HG02840 (cell line): ENCODE measurements at regions not wholly inside any gene's neighbourhood (a gene's known extent, or its start where the extent isn't known, plus 50 kb on each side); places are given as distances from the start of the nearest gene placed in this dataset.
"Not testable (repeated sequence)": the region's sequence is repeated elsewhere in the genome, so short reads cannot be mapped to it uniquely, and the experiment has no call there.

ENCODE experiments used
- ATAC-seq: cut with Tn5 transposase; IDR thresholded peaks from one replicate; pipeline ENCODE4 v1.9.1; 2021; ENCODE audit warnings: mild to moderate bottlenecking, moderate library complexity, moderate number of reproducible peaks; ENCODE audit not compliant: unreplicated experiment, low FRiP score

DNA sequence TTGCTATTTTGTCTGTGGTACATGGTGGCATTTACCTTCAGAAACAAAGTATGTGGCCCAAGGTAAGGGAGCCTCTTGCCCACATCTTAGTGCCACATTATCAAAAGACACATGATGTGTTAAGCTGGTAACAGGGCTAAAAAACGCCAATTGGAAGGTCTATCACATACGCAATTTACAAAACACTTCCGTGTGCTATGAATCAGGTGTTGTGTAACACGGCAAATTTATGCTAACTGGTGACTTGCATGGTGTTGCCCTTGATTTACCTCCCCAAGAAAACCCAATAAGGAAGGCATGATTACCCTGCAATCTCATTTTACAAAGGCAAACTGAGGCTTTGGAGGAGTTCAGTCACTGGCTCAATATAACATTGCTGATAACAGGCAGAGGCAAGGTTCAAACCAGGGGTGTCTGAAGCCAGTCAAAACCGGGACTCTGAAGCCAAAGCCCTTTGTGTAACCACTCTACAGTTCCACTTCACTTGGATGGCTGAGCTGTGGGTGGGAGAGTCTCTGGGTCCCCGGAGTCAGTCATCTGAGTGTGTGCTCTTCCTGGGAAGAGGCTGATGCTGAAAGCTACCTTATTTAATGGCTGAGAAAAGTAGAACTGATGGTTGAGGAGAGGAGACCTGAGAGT, 103.9 kb upstream of the BCL6 start:
- no peak for ATAC-seq

DNA sequence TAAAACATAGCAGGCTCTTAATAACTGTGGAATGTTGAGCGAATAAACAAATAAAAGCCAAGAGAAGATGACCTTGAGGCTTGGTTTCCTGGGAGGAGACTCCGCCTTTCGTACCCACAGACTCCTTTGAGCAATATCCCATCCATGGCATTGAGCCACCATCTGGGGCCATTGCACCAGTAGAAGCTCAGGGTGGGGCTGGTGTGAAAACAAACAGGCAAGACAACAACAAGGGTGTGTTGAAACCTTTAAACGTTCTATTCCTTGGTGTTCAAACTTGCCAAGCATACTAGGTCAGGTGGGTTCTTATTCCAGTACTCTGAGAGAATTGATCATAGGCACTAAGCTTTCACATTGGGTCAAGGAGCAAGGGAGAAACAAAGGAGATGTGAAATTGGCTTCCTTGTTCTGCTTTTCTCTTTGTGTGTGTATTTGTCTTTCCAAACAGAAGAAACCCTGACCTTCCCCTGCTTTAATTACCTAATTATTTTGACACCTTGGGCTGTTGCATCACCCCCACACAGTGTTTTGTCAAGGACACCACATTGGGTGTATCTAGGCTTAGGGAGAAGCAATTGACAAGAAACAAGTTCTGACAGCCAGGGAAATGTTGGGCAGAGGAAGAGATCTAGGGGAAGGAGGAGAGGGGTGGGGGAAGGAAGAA, 105.1 kb upstream of the BCL6 start:
- ATAC-seq, result no peak

DNA sequence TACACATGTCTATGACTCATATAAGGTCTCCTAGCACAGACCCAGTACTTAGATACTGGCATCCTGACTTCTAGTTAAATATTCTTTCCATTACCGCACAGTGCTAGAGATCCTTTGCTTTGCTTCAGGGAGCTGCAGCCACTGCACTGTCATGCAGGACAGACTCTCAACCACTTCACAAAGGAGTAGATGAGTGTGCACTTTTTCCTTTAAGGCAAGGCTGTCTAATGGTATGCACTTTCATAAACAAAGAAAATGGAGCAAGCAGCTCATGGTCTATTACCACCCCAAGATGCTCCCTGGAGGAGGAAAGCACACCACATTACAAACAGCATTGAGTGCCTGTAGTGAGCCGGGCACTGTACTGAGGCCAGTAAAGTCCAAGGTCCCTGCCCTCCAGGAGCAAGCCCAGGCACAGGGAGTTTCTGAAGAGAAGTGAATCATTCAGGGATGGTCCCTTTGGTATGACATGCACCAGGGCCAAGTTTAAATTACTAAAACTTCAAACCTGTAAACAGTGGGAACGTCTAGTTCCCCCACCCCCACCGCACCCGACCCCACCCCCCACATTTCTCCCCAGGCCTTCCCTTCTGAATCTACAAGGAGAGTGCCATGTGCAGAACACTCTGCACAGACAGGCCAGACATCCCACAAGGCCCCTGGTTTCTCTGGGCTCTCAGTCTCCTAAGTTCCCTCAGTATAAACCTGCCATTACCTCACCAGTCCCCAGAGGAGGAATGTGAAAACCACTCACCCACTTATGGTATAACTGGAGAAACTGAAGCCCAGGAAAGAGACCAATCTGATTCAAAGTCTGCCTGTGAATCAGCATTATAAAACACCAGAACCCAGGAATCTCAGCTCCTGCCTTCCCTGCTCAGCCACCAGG, 107.8 kb upstream of the BCL6 start:
- ATAC-seq, result no peak

DNA sequence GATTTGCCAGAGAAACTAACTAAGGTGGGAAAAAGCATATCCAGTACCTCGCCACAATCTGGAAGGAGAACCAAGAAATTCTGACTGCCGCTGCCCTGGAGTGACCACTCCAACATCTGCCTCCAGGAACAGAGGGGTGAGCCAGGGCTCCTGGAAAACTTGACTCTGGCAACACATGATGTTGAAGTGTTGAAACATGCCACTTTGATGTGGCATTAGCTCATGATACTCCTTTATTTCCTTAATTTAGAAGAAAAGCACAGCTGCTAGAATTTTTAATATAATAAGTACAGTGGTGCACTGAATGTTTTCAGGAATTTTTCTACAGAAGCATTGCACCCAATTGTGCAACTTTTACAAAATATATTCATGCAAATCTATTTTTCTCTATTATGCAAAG, 109.9 kb upstream of the BCL6 start:
- ATAC-seq, result no peak

DNA sequence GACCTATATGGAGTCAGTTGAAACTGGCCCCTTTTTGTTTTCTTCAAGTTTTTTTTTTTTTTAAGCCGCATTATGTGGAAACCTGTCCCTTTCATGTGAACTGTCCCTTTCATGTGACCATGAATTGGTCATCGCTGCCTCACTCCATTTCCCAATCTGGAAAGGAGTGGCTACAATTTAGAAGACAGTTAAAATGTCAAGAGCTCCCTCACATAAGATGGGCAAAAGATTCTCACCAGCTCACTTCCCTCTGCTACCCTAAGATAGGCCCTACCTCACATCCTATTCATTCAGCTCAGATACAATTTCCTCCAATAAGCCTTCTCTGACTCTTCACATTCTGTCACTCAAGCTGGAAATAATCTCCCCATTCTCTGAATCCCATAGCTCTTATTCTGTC, 111.3 kb upstream of the BCL6 start:
- ATAC-seq, result no peak

DNA sequence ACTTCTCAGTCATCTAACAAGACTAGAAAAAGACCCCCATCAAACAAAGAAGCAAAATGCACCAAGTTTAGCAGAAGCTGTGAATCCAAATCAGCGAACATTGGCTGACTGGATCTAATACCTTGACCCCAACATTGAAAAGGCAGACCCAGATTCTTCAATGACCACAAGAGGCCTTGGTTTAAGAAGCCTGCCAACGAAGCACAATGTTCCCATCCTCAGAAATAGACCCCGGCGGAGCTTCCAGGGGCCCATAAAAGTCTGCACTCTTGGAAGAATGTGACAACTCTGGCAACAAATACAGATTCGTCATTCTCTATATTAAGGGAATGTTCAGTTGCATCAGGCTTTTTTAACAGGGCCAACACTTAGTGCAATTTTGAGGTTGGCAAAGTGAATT, 112.8 kb upstream of the BCL6 start:
- ATAC-seq, result no peak

DNA sequence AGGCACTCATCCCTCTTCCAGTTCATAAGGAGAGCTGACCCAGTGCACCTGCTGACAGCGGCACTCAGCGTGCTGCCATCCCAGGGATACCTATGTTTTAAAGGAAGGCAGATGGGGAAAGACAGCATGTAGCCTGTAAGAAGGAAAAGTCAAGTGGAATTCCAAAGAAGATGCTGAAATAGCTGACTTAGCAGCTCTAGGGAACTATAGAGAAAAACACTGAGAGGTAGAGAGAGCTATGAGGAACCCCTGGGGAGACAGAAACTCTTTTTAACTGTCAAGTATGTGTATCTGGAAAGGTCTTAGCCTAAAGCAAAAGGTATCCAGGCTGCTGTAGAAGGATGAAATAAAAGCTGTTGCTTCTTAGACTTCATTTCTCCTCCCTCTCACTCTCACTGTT, 113.4 kb upstream of the BCL6 start:
- no peak for ATAC-seq

DNA sequence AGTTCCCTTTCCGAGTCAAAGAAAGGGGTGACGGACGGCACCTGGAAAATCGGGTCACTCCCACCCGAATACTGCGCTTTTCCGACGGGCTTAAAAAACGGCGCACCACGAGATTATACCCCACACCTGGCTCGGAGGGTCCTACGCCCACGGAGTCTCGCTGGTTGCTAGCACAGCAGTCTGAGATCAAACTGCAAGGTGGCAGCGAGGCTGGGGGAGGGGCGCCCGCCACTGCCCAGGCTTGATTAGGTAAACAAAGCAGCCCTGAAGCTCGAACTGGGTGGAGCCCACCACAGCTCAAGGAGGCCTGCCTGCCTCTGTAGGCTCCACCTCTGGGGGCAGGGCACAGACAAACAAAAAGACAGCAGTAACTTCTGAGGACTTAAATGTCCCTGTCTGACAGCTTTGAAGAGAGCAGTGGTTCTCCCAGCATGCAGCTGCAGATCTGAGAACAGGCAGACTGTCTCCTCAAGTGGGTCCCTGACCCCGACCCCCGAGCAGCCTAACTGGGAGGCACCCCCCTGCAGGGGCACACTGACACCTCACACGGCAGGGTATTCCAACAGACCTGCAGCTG, 117.5 kb upstream of the BCL6 start:
- not testable (repeated sequence) for ATAC-seq

DNA sequence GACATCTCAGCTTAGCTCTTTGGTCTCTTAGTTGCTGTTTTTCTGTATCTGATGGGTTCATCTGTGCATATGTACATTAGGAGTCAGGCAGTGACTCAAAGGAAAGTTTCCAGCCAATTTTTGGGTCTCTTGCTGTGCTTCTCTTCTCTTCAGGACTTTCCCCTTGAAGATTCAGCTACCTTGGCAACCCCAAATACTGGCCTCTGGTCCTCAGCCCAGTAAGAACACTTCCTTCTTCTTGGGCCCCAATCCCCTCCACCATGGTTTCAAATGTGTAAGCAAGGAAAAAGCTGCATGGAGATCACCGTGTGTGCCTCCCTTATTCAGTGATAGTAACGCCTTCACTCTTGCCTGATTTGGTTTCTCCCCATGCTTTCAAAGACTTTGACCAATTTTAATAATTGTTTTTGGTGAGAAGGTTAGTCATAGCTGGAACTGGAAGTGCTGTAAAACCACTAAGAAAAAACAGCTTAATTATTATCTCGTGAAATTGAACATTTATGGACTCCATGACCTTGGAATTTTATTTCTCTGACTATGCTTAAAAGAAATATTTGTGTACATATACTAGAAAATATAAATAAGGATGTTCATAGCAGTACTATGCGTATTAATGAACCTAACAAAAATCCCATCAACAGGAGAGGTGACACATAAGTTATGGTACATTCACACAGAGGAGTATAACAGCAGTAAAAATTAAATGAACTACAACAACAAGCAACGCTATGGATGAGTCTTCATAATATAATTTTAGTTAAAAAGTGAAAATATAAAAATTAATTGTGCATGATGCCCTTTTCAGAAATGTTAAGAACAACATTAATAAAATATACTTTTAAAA, 125.3 kb upstream of the BCL6 start:
- ATAC-seq, result no peak

DNA sequence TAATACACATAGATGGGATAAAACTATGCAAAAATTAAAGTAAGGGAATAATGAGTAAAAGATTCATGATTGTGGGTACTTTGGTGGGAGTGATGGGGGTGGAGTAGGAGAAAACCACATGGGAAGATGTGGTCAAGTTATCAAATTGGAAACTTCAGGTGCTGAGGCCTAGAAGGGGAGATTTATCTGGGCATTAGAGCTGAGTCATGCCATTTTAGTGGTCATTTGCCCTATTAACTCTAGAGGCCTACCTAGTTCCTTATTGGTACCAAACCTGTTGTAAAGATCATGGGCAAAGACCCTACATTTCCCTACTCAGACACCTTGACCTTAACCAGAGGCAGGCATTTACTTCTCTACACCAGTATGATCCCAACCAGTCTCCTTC, 125.9 kb upstream of the BCL6 start:
- ATAC-seq, result no peak

DNA sequence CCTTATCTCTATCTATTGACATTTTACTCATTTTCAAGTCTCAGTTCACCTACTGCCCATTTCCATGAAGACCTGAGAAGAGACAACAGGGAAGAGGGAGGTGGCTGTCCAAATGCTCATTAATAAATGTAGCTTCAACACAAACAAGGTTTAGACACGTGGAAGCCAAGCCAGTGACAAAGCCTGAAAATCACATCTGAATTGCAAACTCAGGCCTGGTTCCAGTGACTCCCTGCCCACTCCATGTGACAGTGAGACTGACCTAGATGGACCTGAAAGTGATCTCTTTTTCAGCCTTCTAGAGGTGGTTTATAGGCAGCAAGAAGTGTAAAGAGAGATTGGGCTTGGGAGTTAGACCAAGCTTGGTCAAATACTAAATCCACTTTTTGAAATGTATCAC, 126.6 kb upstream of the BCL6 start:
- ATAC-seq, result no peak

DNA sequence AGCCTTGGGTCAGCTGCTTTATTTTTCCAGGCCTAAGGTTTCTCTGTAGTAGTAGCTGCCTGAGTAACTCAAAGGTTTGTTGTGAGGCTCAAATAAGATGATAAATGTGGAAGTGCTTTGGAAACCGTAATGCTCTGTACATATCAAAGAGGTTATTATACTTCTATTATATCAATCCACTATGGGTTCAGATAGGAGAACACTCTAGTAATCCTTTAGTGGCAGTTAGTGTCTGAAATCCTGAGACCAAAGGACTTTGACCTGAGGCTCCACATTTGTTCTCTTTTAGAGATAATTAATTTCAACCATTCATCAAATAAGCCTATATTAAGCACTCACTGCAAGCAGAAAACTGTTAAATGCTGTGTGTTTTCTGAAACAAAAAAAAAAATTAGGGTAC, 128.6 kb upstream of the BCL6 start:
- no peak for ATAC-seq

DNA sequence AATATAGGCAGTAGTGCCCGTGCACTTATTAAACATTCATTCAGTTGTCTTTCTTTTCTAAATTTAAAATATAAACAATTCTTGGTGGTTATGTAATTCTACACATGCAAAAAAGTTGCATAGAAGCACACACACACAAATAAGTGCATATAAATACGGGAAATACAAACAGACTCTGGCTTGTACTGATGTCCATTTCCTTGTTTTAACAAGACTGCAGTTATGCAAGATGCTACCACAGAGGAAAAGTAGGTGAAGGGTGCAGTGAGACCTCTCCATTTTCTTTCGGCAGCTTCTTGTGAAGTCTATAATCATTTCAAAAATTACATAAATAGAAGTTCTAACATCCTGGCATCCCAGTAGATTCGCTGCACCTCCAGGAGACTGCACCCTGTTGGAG, 130.6 kb upstream of the BCL6 start:
- no peak for ATAC-seq

DNA sequence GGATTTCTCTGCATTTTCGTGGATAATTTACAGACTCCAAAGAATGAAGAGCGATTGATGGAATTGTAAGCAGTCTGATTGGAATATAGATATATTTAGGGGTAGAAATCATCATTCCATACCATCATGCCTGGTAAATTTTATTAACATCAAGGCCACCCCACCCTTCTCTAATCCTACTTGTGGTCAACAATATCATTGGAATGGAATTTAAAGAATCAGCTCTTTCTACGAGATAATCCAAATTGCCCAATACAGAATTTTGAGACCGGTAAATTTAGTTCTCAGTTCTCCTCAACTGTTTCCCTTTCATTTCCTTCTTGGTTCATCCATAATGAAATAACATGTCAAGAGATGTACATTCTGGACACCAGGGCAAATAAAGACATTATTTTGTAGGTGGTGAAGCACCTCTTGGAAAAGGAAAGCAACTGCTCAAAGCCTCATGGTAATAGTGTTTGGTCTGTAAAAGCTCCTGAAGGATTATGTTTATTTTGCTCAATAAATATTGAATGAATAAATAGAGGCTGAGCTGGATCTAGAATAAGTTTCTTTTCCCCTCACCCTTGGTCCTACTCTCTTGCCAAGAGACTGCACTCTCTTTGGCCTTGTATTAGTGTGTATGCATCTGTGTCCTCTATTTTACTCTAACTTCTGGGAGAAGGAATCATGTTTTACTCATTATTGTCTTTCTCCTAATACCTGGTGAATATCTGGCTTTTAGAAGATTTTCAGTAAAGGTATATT, 133.7 kb upstream of the BCL6 start:
- no peak for ATAC-seq

DNA sequence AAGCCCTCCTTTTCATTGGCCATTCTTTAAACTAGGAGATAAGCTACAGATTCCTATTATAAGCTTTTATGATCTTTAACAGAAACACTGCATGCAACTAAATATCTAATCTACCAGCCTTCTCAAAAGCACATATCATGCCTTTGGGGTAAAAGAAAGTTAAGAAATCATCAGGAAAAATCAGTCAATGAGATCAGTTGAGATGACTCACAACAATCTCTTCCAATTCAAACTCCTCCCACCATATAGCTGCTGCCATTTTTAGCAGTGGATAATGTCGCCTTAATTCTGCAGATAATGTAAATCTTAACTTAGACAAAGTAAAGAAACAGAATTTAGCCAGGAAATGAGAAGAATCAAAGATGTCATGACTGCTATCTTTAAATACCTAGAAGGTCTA, 135.2 kb upstream of the BCL6 start:
- no peak for ATAC-seq

DNA sequence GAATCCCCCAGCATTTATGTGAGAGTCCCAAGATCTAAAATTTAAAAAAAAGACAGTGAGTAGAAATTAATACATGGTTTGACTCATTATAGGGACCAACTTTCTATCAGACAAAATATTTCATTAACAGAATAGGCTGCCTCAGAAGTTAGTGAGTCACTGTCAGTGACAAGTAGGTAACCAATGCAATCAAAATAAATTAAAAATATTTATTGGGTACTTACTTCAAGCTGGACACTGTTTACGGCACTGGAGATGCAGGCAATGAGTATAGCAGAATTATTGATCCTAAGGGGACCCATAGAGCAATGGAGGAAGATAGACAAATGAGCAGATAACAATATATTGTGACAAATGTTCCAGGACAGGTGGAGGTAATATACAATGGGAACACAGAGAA, 135.6 kb upstream of the BCL6 start:
- ATAC-seq, result no peak

DNA sequence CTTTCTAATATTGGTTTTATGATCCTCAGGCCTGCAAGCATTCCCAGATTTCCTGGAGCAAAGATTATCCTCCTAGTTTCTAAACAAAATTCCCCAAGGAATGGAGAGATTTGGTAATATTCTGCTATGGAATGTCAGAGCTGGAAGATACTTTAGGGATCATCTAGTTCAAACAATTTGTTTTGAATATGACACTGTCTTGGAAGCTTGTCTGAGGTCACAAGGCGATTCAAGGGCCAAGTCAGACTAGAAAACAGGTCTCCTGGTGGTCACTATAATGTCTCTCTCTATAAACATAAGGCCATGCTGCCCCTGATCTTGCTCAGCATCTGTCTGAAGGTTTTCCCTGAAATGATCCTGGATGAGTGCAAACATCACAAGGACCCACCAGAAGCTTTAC, 143.4 kb upstream of the BCL6 start:
- no peak for ATAC-seq

DNA sequence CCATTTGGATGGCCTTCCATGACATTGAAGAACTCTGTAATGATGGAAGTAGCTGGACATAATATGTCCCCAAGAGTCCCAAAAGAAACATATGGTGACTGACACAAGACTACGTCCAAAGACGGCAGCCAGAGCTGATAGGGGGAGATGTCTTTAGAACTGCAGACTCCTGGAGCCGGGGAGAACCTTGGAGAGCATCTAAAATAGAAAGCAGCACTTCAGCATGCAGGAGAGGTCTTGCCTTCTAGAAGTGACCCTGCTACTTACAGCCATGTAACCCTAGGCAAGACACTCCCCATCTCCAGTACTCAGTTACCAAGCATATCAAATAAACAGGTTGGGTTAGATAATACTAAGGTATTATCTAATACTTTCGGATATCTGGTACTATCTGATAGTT, 143.8 kb upstream of the BCL6 start:
- no peak for ATAC-seq

DNA sequence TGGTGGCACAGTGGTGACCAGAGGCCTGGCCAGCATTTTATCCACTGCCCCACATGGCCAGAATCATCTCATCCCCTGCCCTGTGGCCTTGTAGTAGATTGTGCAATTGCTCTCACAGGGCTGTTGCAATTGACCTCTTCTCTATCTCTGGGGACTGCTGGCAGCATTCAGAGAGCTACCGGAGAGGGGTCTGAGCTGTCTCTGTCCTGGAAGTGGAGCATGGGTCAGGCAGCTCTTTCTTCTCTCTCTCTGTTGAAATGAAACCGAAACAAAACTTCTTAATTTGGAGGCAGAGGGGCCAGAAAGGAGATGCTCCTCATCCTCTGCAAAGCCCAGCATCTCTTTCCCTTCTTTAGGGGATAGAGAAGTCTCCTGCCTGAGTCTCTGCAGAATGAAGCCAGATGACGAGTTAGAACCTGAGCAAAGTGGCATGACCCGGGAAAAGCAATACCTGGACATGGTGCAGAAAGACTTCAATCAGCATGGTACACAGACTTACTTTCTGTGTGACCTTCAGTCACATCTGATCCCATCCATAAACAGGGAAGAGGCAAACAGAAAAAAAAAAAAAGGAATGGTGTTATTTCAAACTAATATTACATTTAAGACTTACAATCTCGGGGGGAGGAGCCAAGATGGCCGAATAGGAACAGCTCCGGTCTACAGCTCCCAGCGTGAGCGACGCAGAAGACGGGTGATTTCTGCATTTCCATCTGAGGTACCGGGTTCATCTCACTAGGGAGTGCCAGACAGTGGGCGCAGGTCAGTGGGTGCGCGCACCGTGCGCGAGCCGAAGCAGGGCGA, 144.5 kb upstream of the BCL6 start:
- ATAC-seq, result no peak
